ENCODE measurements at regions not wholly inside any gene's neighbourhood (a gene's known extent, or its start where the extent isn't known, plus 50 kb on each side); places are given as distances from the start of the nearest gene placed in this dataset.
"Not testable (repeated sequence)": the region's sequence is repeated elsewhere in the genome, so short reads cannot be mapped to it uniquely, and the experiment has no call there.

DNA sequence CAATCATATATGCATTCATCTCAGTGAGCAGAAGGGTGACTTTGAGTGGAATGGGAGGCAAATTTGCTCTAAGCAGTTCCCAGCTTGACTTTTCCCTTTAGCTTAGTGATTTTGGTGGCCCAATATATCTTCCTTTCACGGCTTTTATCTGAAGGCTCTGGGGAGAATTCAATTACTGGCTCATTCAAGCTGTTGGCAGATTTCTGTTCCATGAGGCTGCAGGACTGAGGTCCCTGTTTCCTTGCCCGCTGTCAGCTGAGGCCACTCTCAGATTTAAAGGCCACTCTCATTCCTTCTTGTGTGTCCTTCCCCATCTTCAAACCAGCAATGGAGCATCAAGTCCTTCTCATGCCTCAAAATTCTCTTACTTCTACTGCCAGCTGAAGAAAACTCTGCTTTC, 170.4 kb upstream of the ATP10A start:
- Histone ChIP-seq H3K4me1 (ENCODE audit: insufficient read depth) (no peaks in the 10 kb centered on the region), H3K27me3 (no peaks in the 10 kb centered on the region), H2AFZ (no peak overlapping the region), H3K27ac (no peak overlapping the region), H3K9me3 (ENCODE audit: low read depth) (no peaks in the 10 kb centered on the region), H3K79me2 (no peaks in the 10 kb centered on the region), H3K4me3 (no peak overlapping the region), H3K4me2 (no peak overlapping the region), H3K36me3 (replicated peaks; ENCODE audit: insufficient read depth, low read depth) (no peaks in the 10 kb centered on the region), H4K20me1 (ENCODE audit: insufficient read depth, poor library complexity, severe bottlenecking) (no peaks in the 10 kb centered on the region), H3K9me2 (replicated peaks; ENCODE audit: insufficient read depth) (no peaks in the 10 kb centered on the region)
- TF ChIP-seq EZH2phosphoT487 (IDR thresholded peaks at IDR 0.05; ENCODE audit: low read depth, severe bottlenecking, unreplicated experiment) (no peak), EZH2 (IDR thresholded peaks at IDR 0.05; ENCODE audit: borderline replicate concordance) (no peak), CTCF (IDR thresholded peaks at IDR 0.05; ENCODE audit: poor library complexity) (no peak)
- 58% methylated on average over 2 of the region's 2 CpGs for whole genome bisulfite sequencing (ENCODE audit: low lambda C conversion rate, missing lambda C conversion rate)
- no peak for DNase-seq (ENCODE audit: low spot score)

DNA sequence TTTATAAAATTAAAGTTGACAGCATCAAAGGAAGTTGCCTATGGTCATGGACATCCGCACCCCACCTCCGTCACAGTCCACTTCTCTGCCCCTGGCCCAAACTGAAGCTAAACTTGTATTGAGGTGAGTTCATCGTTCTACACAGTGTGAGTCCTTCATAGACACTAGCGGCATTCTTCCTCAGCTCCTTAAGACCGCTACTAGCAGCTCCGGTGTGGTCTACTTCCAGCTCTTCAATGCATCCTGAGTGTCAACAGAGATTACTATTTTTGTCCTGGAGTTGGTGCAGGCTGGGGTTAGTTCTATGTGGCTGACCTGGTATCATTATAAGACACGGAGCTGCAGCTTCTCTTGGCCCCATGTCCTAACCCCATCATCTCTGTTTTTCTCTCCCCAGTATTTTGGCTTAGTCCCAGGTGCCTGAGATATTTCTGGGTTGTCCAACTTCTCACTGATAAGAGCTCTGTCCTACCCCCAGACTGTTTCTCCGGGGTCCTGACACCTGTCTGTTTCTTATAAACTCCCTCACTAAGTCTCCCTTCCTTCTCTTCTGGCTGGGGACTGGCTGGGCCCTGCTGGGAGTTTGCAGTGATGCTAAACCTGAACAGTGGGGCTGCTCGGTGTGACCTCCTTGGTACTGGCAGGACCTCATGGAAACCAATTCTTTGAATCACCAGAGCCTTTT, 169.2 kb upstream of the ATP10A start:
- H3K36me3 ChIP-seq (replicated peaks; ENCODE audit: insufficient read depth, low read depth): no peaks in the 10 kb centered on the region
- no peaks in the 10 kb centered on the region for H3K9me3 ChIP-seq (ENCODE audit: low read depth)
- WGBS (ENCODE audit: low lambda C conversion rate, missing lambda C conversion rate): 84% methylated on average over 9 of the region's 9 CpGs
- H3K4me1 ChIP-seq (ENCODE audit: insufficient read depth): no peaks in the 10 kb centered on the region
- TF ChIP-seq EZH2phosphoT487 (IDR thresholded peaks at IDR 0.05; ENCODE audit: low read depth, severe bottlenecking, unreplicated experiment) (no peak), CTCF (IDR thresholded peaks at IDR 0.05; ENCODE audit: poor library complexity) (no peak), EZH2 (IDR thresholded peaks at IDR 0.05; ENCODE audit: borderline replicate concordance) (no peak)
- H3K27ac ChIP-seq: no peak overlapping the region
- no peaks in the 10 kb centered on the region for H3K79me2 ChIP-seq
- no peak for DNase-seq (ENCODE audit: low spot score)
- no peaks in the 10 kb centered on the region for H3K9me2 ChIP-seq (replicated peaks; ENCODE audit: insufficient read depth)
- H2AFZ ChIP-seq: no peak overlapping the region
- no peak overlapping the region for H3K4me2 ChIP-seq
- H3K4me3 ChIP-seq: no peak overlapping the region
- no peaks in the 10 kb centered on the region for H4K20me1 ChIP-seq (ENCODE audit: insufficient read depth, poor library complexity, severe bottlenecking)
- H3K27me3 ChIP-seq: no peaks in the 10 kb centered on the region

DNA sequence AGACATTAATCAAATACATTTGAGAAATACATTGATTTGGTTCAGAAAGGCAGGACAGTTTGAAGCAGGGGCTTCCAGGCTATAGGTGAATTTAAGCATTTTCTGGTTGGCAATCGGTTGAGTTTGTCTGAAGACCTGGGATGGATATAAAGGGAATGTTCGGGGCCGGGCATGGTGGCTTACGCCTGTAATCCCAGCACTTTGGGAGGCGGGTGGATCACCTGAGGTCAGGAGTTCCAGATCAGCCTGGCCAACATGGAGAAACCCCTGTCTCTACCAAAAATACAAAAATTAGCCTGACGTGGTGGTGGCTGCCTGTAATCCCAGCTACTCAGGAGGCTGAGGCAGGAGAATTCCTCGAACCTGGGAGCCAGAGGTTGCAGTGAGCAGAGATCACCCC, 166.5 kb upstream of the ATP10A start:
- not testable (repeated sequence) for H3K9me2 ChIP-seq (replicated peaks; ENCODE audit: insufficient read depth); H3K9me3 ChIP-seq (ENCODE audit: low read depth); H3K4me2 ChIP-seq; H2AFZ ChIP-seq; H3K27me3 ChIP-seq; H4K20me1 ChIP-seq (ENCODE audit: insufficient read depth, poor library complexity, severe bottlenecking); H3K4me1 ChIP-seq (ENCODE audit: insufficient read depth); H3K27ac ChIP-seq; H3K79me2 ChIP-seq; H3K36me3 ChIP-seq (replicated peaks; ENCODE audit: insufficient read depth, low read depth); DNase-seq (ENCODE audit: low spot score); H3K4me3 ChIP-seq
- WGBS (ENCODE audit: low lambda C conversion rate, missing lambda C conversion rate): 91% methylated on average over 7 of the region's 7 CpGs

DNA sequence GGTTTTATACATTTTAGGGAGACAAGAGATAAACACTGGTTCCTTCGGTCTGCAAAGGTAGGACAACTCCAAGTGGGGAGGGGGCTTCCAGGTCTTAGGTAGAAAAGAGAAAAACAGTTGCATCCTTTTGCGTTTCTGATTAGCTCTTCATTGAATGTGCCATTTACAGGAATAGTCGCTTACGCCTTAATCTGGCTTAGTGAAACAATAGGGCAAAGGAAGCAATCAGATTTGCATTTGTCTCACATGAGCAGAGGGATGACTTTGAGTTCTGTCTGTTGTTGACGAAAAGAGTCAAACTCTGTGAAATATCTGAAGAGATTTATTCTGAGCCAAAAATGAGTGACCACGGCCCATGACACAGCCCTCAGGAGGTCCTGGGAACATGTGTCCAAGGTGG, 166.0 kb upstream of the ATP10A start:
- H3K27ac ChIP-seq: no peak overlapping the region
- no peak for DNase-seq (ENCODE audit: low spot score)
- TF ChIP-seq CTCF (IDR thresholded peaks at IDR 0.05; ENCODE audit: poor library complexity) (no peak), EZH2phosphoT487 (IDR thresholded peaks at IDR 0.05; ENCODE audit: low read depth, severe bottlenecking, unreplicated experiment) (no peak), EZH2 (IDR thresholded peaks at IDR 0.05; ENCODE audit: borderline replicate concordance) (no peak)

More for the DNA sequence above, 166.0 kb upstream of the ATP10A start:
- no peaks in the 10 kb centered on the region for H3K4me1 ChIP-seq (ENCODE audit: insufficient read depth)
- no peaks in the 10 kb centered on the region for H4K20me1 ChIP-seq (ENCODE audit: insufficient read depth, poor library complexity, severe bottlenecking)
- H3K4me2 ChIP-seq: no peak overlapping the region
- no peaks in the 10 kb centered on the region for H3K36me3 ChIP-seq (replicated peaks; ENCODE audit: insufficient read depth, low read depth)
- WGBS (ENCODE audit: low lambda C conversion rate, missing lambda C conversion rate): 85% methylated on average over 6 of the region's 6 CpGs
- H3K4me3 ChIP-seq: no peak overlapping the region
- H2AFZ ChIP-seq: no peak overlapping the region
- no peaks in the 10 kb centered on the region for H3K27me3 ChIP-seq
- H3K9me3 ChIP-seq (ENCODE audit: low read depth): no peaks in the 10 kb centered on the region
- H3K79me2 ChIP-seq: no peaks in the 10 kb centered on the region
- H3K9me2 ChIP-seq (replicated peaks; ENCODE audit: insufficient read depth): no peaks in the 10 kb centered on the region

All from hepatocyte (in vitro differentiated cells).